A673 (cell line): ENCODE measurements at regions not wholly inside any gene's neighbourhood (a gene's known extent, or its start where the extent isn't known, plus 50 kb on each side); places are given as distances from the start of the nearest gene placed in this dataset.

Experiments used
- CTCF ChIP-seq: fragments of 300-800, 200-600 bp; sonication (generic); conservative IDR thresholded peaks from 2 replicates; pipeline ENCODE4 v1.5.1; 2017; ENCODE audit warnings: low read depth, mild to moderate bottlenecking, antibody characterized with exemption, low read length, moderate library complexity, mixed read lengths
- EZH2 ChIP-seq: fragments of 200-600 bp; sonication (generic); IDR thresholded peaks from 2 replicates; pipeline ENCODE4 v1.6.1; 2017; ENCODE audit warnings: borderline replicate concordance, low read depth, mild to moderate bottlenecking, mixed read lengths, antibody characterized with exemption, low read length; ENCODE audit not compliant: poor library complexity, severe bottlenecking

DNA sequence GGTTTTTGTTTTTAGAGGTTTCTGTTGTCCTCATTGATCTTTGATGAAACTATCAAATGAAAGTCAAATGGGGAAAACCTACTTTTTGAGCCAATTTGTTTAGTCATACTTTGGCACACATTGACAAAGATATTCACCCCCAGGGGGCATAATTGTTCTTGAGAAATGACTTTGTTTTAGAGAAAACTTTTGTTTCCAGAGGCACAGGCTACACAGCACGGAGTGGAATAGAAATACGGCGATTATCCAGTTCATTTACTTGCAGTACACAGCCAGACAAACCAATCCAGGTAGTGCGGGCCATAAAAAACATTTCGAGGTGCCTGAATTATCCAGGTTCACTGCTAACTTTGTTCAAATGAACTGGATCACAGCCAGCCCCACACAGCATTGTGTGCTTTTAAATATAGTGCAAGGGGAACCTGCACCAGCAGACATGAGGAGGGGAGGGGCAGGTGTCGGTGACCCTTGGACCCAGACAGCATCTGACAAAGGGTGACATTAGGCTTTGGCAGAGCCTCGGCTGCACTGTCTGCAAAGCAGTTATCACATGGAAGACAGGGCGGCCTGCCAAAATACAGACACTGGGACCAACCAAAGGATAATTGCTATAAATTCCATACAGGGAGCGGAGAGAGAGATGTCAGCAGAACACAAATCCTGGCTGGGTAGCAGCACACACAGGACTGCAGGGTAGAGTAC, 179.6 kb upstream of the NOCT start:
- no peak; the same call in 1 of the 2 replicates for TF ChIP-seq CTCF
- TF ChIP-seq EZH2 = no peak
